HCT116 (cell line): ENCODE measurements at regions not wholly inside any gene's neighbourhood (a gene's known extent, or its start where the extent isn't known, plus 50 kb on each side); places are given as distances from the start of the nearest gene placed in this dataset.

Experiments used
- ATAC-seq: fragments of 200-7000 bp; cut with Tn5 transposase; 2 replicates; pipeline ENCODE4 v1.9.1; 2020; ENCODE audit warnings: mild to moderate bottlenecking, moderate library complexity
- BruUV-seq: library from RNA; stranded (reverse); fragments of 400-500 nt; replicated peaks from 2 replicates; lab custom pipeline; 2021; lab: Mats Ljungman, UMichigan
- CTCF ChIA-PET: fragments of 300-600 bp; sonication (Branson Sonifier 250); formaldehyde crosslinking; loops from one replicate; lab custom pipeline; 2021; ENCODE audit warnings: antibody characterized with exemption; lab: Charles Lee
- POLR2A ChIA-PET: fragments of 300-600, 350-600 bp; sonication (Branson Sonifier 250); formaldehyde crosslinking; loops from one replicate; lab custom pipeline; 2021; ENCODE audit warnings: antibody characterized with exemption; lab: Charles Lee
- RAD21 ChIA-PET, 2 experiments: fragments of 300-600 bp; sonication (Branson Sonifier 250); formaldehyde crosslinking; loops; one replicate each; lab custom pipeline; 2023; ENCODE audit warnings: low total read pairs in 2 of 2; ENCODE audit not compliant: uncharacterized antibody in 2 of 2, unreplicated experiment in 2 of 2, low non-redundant PET in 1 of 2; lab: Charles Lee
- DNase-seq: peaks from one replicate; pipeline ENCODE4 v3.0.0-alpha.2; 2010; ENCODE audit warnings: low read depth, low spot score
- H2AFZ ChIP-seq: fragments of 200-600 bp; shearing (Covaris generic), sonication (generic); 2 replicates; pipeline ENCODE4 v1.6.1; 2017; ENCODE audit warnings: low read depth, mixed run types, mixed read lengths, antibody characterized with exemption, low read length; ENCODE audit not compliant: poor library complexity, severe bottlenecking
- H3K27ac ChIP-seq: 2 replicates; pipeline ENCODE4 v1.5.1; 2012; ENCODE audit warnings: low read depth, low read length
- H3K27me3 ChIP-seq: fragments of 200-600 bp; sonication (generic); 2 replicates; pipeline ENCODE4 v1.6.1; 2016; ENCODE audit warnings: mixed run types, low read length, mixed read lengths; ENCODE audit not compliant: insufficient read depth
- H3K36me3 ChIP-seq, 2 experiments: fragments of 200-500 bp in 1 of 2; fragments of 200-600 bp in 1 of 2; sonication (Bioruptor generic) in 1 of 2; sonication (generic) in 1 of 2; 2 replicates each; pipeline versions ENCODE4 v1.5.1 to v1.6.1; 2014 to 2016; ENCODE audit warnings: low read length in 2 of 2, inconsistent platforms in 1 of 2, mixed read lengths in 1 of 2, mixed run types in 1 of 2; ENCODE audit not compliant: insufficient read depth in 2 of 2, control insufficient read depth in 1 of 2
- H3K4me1 ChIP-seq, 2 experiments: fragments of 200-600 bp in 1 of 2; sonication (generic) in 1 of 2; 2 replicates each; pipeline versions ENCODE4 v1.5.1 to v1.6.1; 2012 to 2017; ENCODE audit warnings: low read length in 2 of 2, inconsistent platforms in 1 of 2, mild to moderate bottlenecking in 1 of 2, mixed read lengths in 1 of 2, mixed run types in 1 of 2, moderate library complexity in 1 of 2; ENCODE audit not compliant: insufficient read depth in 2 of 2, control insufficient read depth in 1 of 2
- H3K4me2 ChIP-seq: fragments of 200-600 bp; sonication (generic); 2 replicates; pipeline ENCODE4 v1.6.1; 2017; ENCODE audit warnings: mixed run types, low read length, mixed read lengths
- H3K4me3 ChIP-seq, 2 experiments: fragments of 200-600 bp in 1 of 2; sonication (generic) in 1 of 2; replicated peaks in 1 of 2; 2 replicates each; pipeline ENCODE4 v1.5.1; 2011 to 2016; ENCODE audit warnings: low read length in 2 of 2, control low read depth in 1 of 2, low read depth in 1 of 2, mild to moderate bottlenecking in 1 of 2, mixed read lengths in 1 of 2, mixed run types in 1 of 2
- H3K79me2 ChIP-seq: fragments of 200-600 bp; sonication (generic); 2 replicates; pipeline ENCODE4 v1.6.1; 2017; ENCODE audit warnings: mild to moderate bottlenecking, mixed run types, low read length, moderate library complexity, mixed read lengths; ENCODE audit not compliant: insufficient read depth
- H3K9ac ChIP-seq: fragments of 200-600 bp; sonication (generic); 2 replicates; pipeline ENCODE4 v1.6.1; 2016; ENCODE audit warnings: low read length, mixed read lengths
- H3K9me2 ChIP-seq: fragments of 200-600 bp; sonication (generic), shearing (Covaris generic); 2 replicates; pipeline ENCODE4 v1.6.1; 2017; ENCODE audit warnings: mixed run types, mild to moderate bottlenecking, moderate library complexity; ENCODE audit not compliant: insufficient read depth
- H3K9me3 ChIP-seq, 2 experiments: fragments of 200-500 bp in 1 of 2; fragments of 200-600 bp in 1 of 2; sonication (Bioruptor generic) in 1 of 2; sonication (generic) in 1 of 2; 2 replicates each; pipeline ENCODE4 v1.6.1; 2014 to 2017; ENCODE audit warnings: low read length in 2 of 2, mixed read lengths in 2 of 2, inconsistent platforms in 1 of 2, low read depth in 1 of 2, mild to moderate bottlenecking in 1 of 2, mixed run types in 1 of 2, moderate library complexity in 1 of 2; ENCODE audit not compliant: control insufficient read depth in 1 of 2, insufficient read depth in 1 of 2
- H4K20me1 ChIP-seq: fragments of 200-600 bp; sonication (generic), shearing (Covaris generic); 2 replicates; pipeline ENCODE4 v1.6.1; 2017; ENCODE audit warnings: mixed run types, mild to moderate bottlenecking, moderate library complexity; ENCODE audit not compliant: insufficient read depth
- CBX3 ChIP-seq: IDR thresholded peaks from 2 replicates; pipeline ENCODE4 v1.6.1; 2012; ENCODE audit warnings: low read depth
- EGR1 ChIP-seq: IDR thresholded peaks from 2 replicates; pipeline ENCODE4 v1.6.1; 2012; ENCODE audit warnings: low read depth
- MAX ChIP-seq: IDR thresholded peaks from 2 replicates; pipeline ENCODE4 v1.6.1; 2012
- POLR2A ChIP-seq: IDR thresholded peaks from 2 replicates; pipeline ENCODE4 v1.7.0; 2011; ENCODE audit warnings: borderline replicate concordance; ENCODE audit not compliant: insufficient read depth, insufficient read length; ENCODE audit errors: extremely low read depth
- POLR2AphosphoS5 ChIP-seq: IDR thresholded peaks from 2 replicates; pipeline ENCODE4 v1.6.1; 2011; ENCODE audit warnings: mild to moderate bottlenecking, low read depth, low read length, moderate library complexity
- RAD21 ChIP-seq: IDR thresholded peaks from 2 replicates; pipeline ENCODE4 v1.6.1; 2012; ENCODE audit warnings: low read depth, mild to moderate bottlenecking
- REST ChIP-seq: IDR thresholded peaks from 2 replicates; pipeline ENCODE4 v1.6.1; 2012; ENCODE audit warnings: low read depth
- SP1 ChIP-seq: IDR thresholded peaks from 2 replicates; pipeline ENCODE4 v1.6.1; 2012; ENCODE audit warnings: low read depth
- SRF ChIP-seq: IDR thresholded peaks from 2 replicates; pipeline ENCODE4 v1.6.1; 2012; ENCODE audit warnings: low read depth
- TCF7L2 ChIP-seq: IDR thresholded peaks from 2 replicates; pipeline ENCODE4 v1.7.0; 2011; ENCODE audit warnings: borderline replicate concordance, inconsistent platforms; ENCODE audit not compliant: insufficient read depth, insufficient read length; ENCODE audit errors: extremely low read depth
- YY1 ChIP-seq: IDR thresholded peaks from 2 replicates; pipeline ENCODE4 v1.6.1; 2011; ENCODE audit warnings: low read length, low read depth, moderate library complexity, mild to moderate bottlenecking; ENCODE audit not compliant: insufficient replicate concordance; ENCODE audit errors: extremely low read depth
- ZBTB33 ChIP-seq: IDR thresholded peaks from 2 replicates; pipeline ENCODE4 v1.6.1; 2011; ENCODE audit warnings: mild to moderate bottlenecking, low read length, moderate library complexity; ENCODE audit not compliant: insufficient replicate concordance; ENCODE audit errors: extremely low read depth
- ZFX ChIP-seq: fragments of 450-650 bp; IDR thresholded peaks from 2 replicates; pipeline ENCODE4 v1.6.1; 2017
- intact Hi-C: fragments of 100-400 bp; cut with micrococcal nuclease; formaldehyde crosslinking; loops from 2 replicates; pipeline ENCODE4 v1.10.0; 2022

DNA sequence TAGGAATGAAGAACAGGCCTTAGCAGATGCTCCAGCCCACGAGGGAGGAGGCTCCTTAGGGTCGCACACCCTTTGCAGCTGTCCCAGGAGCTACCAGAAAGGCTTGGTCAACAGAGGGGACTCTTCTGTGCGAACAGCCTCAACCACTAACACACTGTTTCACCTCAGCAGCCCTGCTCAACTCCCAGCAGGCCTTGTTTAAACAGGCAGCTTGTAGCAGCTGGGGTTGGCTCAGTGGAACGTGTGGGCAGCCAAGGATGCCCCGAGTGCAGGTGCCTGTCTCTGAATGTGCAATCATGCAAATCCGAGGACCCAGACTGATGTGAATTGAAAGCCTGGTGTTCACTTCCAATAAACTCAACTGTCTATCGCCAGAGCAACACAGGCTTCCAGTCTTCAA lies 88.7 kb upstream of the CXCR4 start (continued):
- no peak for TF ChIP-seq REST
- TF ChIP-seq EGR1: no peak

DNA sequence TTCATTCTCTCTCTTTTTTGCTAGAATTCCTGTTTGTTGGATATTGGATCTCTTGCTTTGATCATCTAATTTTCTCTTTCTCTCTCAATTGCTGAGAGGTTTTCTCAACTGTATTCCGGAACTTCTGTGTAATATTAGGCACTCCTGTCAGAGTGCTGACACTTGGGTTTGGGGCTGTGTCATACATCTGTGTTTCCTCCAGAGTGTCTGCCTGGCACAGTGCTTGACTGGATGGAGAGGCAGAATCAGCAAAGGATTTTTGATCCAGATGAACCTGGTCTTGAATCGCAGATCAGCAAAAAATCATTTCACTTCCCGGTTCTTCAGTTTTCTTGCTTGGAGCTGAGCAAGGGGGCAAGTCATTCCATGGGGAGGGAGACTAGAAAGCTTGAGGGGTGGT lies 87.7 kb upstream of the CXCR4 start:
- DNase-seq (no peak), ATAC-seq (no peak)
- no peaks in the 10 kb centered on the region for H3K36me3 ChIP-seq
- H4K20me1 ChIP-seq: no peaks in the 10 kb centered on the region
- CTCF ChIA-PET: no interaction called here
- no peaks in the 10 kb centered on the region for H3K9me3 ChIP-seq
- H3K4me2 ChIP-seq: no peak overlapping the region
- no peak overlapping the region for H3K4me3 ChIP-seq
- no peaks in the 10 kb centered on the region for H3K4me1 ChIP-seq
- no peaks in the 10 kb centered on the region for H3K27me3 ChIP-seq
- POLR2A ChIA-PET: no interaction called here
- H2AFZ ChIP-seq: no peak overlapping the region
- no TSS peak for BruUV-seq
- intact Hi-C loops: no loop called here
- H3K79me2 ChIP-seq: no peaks in the 10 kb centered on the region
- no peak overlapping the region for H3K9ac ChIP-seq
- no peak for TF ChIP-seq POLR2AphosphoS5
- TF ChIP-seq RAD21: no peak
- TF ChIP-seq EGR1: no peak
- H3K27ac ChIP-seq: no peak overlapping the region
- H3K9me2 ChIP-seq: no peaks in the 10 kb centered on the region
- RAD21 ChIA-PET: no interaction called here

DNA sequence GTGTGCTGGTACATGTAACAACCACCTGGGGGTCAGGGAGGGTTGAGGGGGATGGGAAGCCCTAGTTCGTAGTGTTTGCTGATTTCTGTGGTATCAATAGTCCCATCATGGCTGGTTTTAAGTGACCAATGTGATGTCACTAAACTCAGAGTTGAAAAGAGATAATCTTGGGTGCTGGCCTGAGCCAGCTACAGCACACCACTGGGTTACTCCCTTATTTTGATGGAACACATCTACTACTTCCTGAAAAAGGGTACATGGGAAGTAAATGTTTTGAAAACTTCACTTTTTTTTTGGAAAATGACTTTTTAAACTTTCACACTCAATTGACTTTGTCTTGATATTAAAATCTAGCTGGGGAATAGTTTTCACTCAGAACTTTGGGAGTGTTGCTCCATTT lies 87.0 kb upstream of the CXCR4 start:
- Histone ChIP-seq H3K36me3 (no peaks in the 10 kb centered on the region), H3K4me3 (no peak overlapping the region), H3K9me2 (no peaks in the 10 kb centered on the region), H3K27ac (no peak overlapping the region), H4K20me1 (no peaks in the 10 kb centered on the region), H3K79me2 (no peaks in the 10 kb centered on the region), H2AFZ (no peak overlapping the region), H3K4me1 (no peaks in the 10 kb centered on the region), H3K9ac (no peak overlapping the region), H3K4me2 (no peak overlapping the region), H3K27me3 (no peaks in the 10 kb centered on the region), H3K9me3 (no peaks in the 10 kb centered on the region)
- DNase-seq (no peak), ATAC-seq (no peak)
- ChIA-PET POLR2A (no interaction called here), CTCF (no interaction called here), RAD21 (no interaction called here)
- BruUV-seq: no TSS peak
- intact Hi-C loops: no loop called here
- TF ChIP-seq CBX3: no peak
- no peak for TF ChIP-seq YY1
- no peak for TF ChIP-seq SRF
- no peak for TF ChIP-seq MAX
- TF ChIP-seq EGR1: no peak
- TF ChIP-seq ZFX: no peak
- no peak for TF ChIP-seq SP1
- TF ChIP-seq TCF7L2: no peak
- no peak for TF ChIP-seq ZBTB33
- no peak for TF ChIP-seq POLR2A
